IPS DF 19.7 (cell line): ENCODE measurements at regions not wholly inside any gene's neighbourhood (a gene's known extent, or its start where the extent isn't known, plus 50 kb on each side); places are given as distances from the start of the nearest gene placed in this dataset.
"Not testable (repeated sequence)": the region's sequence is repeated elsewhere in the genome, so short reads cannot be mapped to it uniquely, and the experiment has no call there.

Source experiments
- DNase-seq: peaks from one replicate; pipeline ENCODE4 v3.0.0-alpha.2; 2013; ENCODE audit warnings: low read depth, low spot score

GRCh38 chr6:141780296-141780695, 352.4 kb upstream of the GJE1 start:
- no peak for DNase-seq

- no peak for DNase-seq
These were observed 368.3 kb upstream of the GJE1 start for GRCh38 chr6:141764388-141764787.

- DNase-seq, result no peak
These were observed 374.3 kb upstream of the GJE1 start for GRCh38 chr6:141758430-141758829.

- no peak for DNase-seq
These were observed 379.5 kb upstream of the GJE1 start for GRCh38 chr6:141753180-141753579.

- DNase-seq, result no peak
These were observed 380.0 kb upstream of the GJE1 start for GRCh38 chr6:141752677-141753076.

GRCh38 chr6:141746324-141746723, 386.4 kb upstream of the GJE1 start:
- not testable (repeated sequence) for DNase-seq

- no peak for DNase-seq
These were observed 387.8 kb upstream of the GJE1 start for GRCh38 chr6:141744971-141745370.

GRCh38 chr6:141744194-141744925, 388.4 kb upstream of the GJE1 start:
- no peak for DNase-seq

- DNase-seq, result no peak
These were observed 396.6 kb upstream of the GJE1 start for GRCh38 chr6:141736104-141736503.

- DNase-seq, result no peak
These were observed 397.6 kb upstream of the GJE1 start for GRCh38 chr6:141735126-141735525.

- DNase-seq, result no peak
These were observed 398.5 kb upstream of the GJE1 start for GRCh38 chr6:141734071-141734840.

- no peak for DNase-seq
These were observed 403.6 kb upstream of the GJE1 start for GRCh38 chr6:141729146-141729545.

GRCh38 chr6:141728330-141728729, 404.4 kb upstream of the GJE1 start:
- no peak for DNase-seq

GRCh38 chr6:141726248-141726647, 406.5 kb upstream of the GJE1 start:
- DNase-seq, result no peak

GRCh38 chr6:141724731-141725130, 408.0 kb upstream of the GJE1 start:
- no peak for DNase-seq

- no peak for DNase-seq
These were observed 413.2 kb upstream of the GJE1 start for GRCh38 chr6:141719476-141719875.

- DNase-seq, result no peak
These were observed 427.3 kb upstream of the GJE1 start for GRCh38 chr6:141705431-141705830.

GRCh38 chr6:141704151-141704550, 428.6 kb upstream of the GJE1 start:
- no peak for DNase-seq

- no peak for DNase-seq
These were observed 431.0 kb upstream of the GJE1 start for GRCh38 chr6:141701732-141702131.

GRCh38 chr6:141700819-141701218, 431.9 kb upstream of the GJE1 start:
- no peak for DNase-seq

GRCh38 chr6:141688916-141689315, 443.8 kb upstream of the GJE1 start:
- no peak for DNase-seq

GRCh38 chr6:141685416-141685815, 447.3 kb upstream of the GJE1 start:
- DNase-seq, result no peak

GRCh38 chr6:141682391-141682790, 450.3 kb upstream of the GJE1 start:
- DNase-seq, result no peak
